ENCODE measurements at regions not wholly inside any gene's neighbourhood (a gene's known extent, or its start where the extent isn't known, plus 50 kb on each side); places are given as distances from the start of the nearest gene placed in this dataset.

- TF ChIP-seq EZH2phosphoT487 (IDR thresholded peaks at IDR 0.05; ENCODE audit: borderline replicate concordance) (no peak), CTCF (conservative IDR thresholded peaks at IDR 0.05; ENCODE audit: low read length) (no peak)
- Histone ChIP-seq H3K4me2 (ENCODE audit: low read depth, low read length, poor library complexity, severe bottlenecking) (no peak overlapping the region), H3K36me3 (ENCODE audit: insufficient read depth, low read length) (no peaks in the 10 kb centered on the region), H3F3A (ENCODE audit: low read depth) (no peaks in the 10 kb centered on the region), H3K4me3 (ENCODE audit: low read length, poor library complexity, severe bottlenecking) (no peak overlapping the region), H3K27me3 (ENCODE audit: insufficient read depth, low read length, poor library complexity, severe bottlenecking) (no peaks in the 10 kb centered on the region), H4K20me1 (ENCODE audit: insufficient read depth, low read length, poor library complexity, severe bottlenecking) (no peaks in the 10 kb centered on the region), H3K9me2 (replicated peaks; ENCODE audit: low read depth, low read length) (no peaks in the 10 kb centered on the region), H3K9ac (ENCODE audit: low read depth, low read length, poor library complexity, severe bottlenecking) (no peak overlapping the region), H2AFZ (ENCODE audit: low read length) (no peak overlapping the region), H3K4me1 (ENCODE audit: insufficient read depth, low read length, poor library complexity, severe bottlenecking) (peaks cover 12% of the 10 kb centered on the region), H3K9me3 (ENCODE audit: insufficient read depth, low read depth, low read length) (no peaks in the 10 kb centered on the region), H3K79me2 (ENCODE audit: insufficient read depth, low read length) (no peaks in the 10 kb centered on the region)
These were observed 51.2 kb upstream of the PRR5 start for GRCh38 chr22:44650806-44651205.

- Histone ChIP-seq H3K9me3 (ENCODE audit: insufficient read depth, low read depth, low read length) (no peaks in the 10 kb centered on the region), H3K79me2 (ENCODE audit: insufficient read depth, low read length) (no peaks in the 10 kb centered on the region), H4K20me1 (ENCODE audit: insufficient read depth, low read length, poor library complexity, severe bottlenecking) (no peaks in the 10 kb centered on the region), H3K4me3 (ENCODE audit: low read length, poor library complexity, severe bottlenecking) (no peak overlapping the region), H3K4me2 (ENCODE audit: low read depth, low read length, poor library complexity, severe bottlenecking) (no peak overlapping the region), H3F3A (ENCODE audit: low read depth) (no peaks in the 10 kb centered on the region), H3K36me3 (ENCODE audit: insufficient read depth, low read length) (no peaks in the 10 kb centered on the region), H3K4me1 (ENCODE audit: insufficient read depth, low read length, poor library complexity, severe bottlenecking) (peaks cover 16% of the 10 kb centered on the region), H3K27me3 (ENCODE audit: insufficient read depth, low read length, poor library complexity, severe bottlenecking) (no peaks in the 10 kb centered on the region), H3K9ac (ENCODE audit: low read depth, low read length, poor library complexity, severe bottlenecking) (no peak overlapping the region), H2AFZ (ENCODE audit: low read length) (no peak overlapping the region), H3K9me2 (replicated peaks; ENCODE audit: low read depth, low read length) (no peaks in the 10 kb centered on the region)
- TF ChIP-seq CTCF (conservative IDR thresholded peaks at IDR 0.05; ENCODE audit: low read length) (no peak), EZH2phosphoT487 (IDR thresholded peaks at IDR 0.05; ENCODE audit: borderline replicate concordance) (no peak)
These were observed 53.0 kb upstream of the PRR5 start for GRCh38 chr22:44648821-44649565.

- Histone ChIP-seq H3K4me2 (ENCODE audit: low read depth, low read length, poor library complexity, severe bottlenecking) (no peak overlapping the region), H3K4me3 (ENCODE audit: low read length, poor library complexity, severe bottlenecking) (no peak overlapping the region), H3K36me3 (ENCODE audit: insufficient read depth, low read length) (no peaks in the 10 kb centered on the region), H3K9me3 (ENCODE audit: insufficient read depth, low read depth, low read length) (no peaks in the 10 kb centered on the region), H3K27me3 (ENCODE audit: insufficient read depth, low read length, poor library complexity, severe bottlenecking) (no peaks in the 10 kb centered on the region), H3K79me2 (ENCODE audit: insufficient read depth, low read length) (no peaks in the 10 kb centered on the region), H4K20me1 (ENCODE audit: insufficient read depth, low read length, poor library complexity, severe bottlenecking) (no peaks in the 10 kb centered on the region), H3K9me2 (replicated peaks; ENCODE audit: low read depth, low read length) (no peaks in the 10 kb centered on the region), H3K4me1 (ENCODE audit: insufficient read depth, low read length, poor library complexity, severe bottlenecking) (peaks cover 16% of the 10 kb centered on the region), H3F3A (ENCODE audit: low read depth) (no peaks in the 10 kb centered on the region), H2AFZ (ENCODE audit: low read length) (no peak overlapping the region), H3K9ac (ENCODE audit: low read depth, low read length, poor library complexity, severe bottlenecking) (no peak overlapping the region)
- TF ChIP-seq EZH2phosphoT487 (IDR thresholded peaks at IDR 0.05; ENCODE audit: borderline replicate concordance) (no peak), CTCF (conservative IDR thresholded peaks at IDR 0.05; ENCODE audit: low read length) (no peak)
These were observed 53.8 kb upstream of the PRR5 start for GRCh38 chr22:44648085-44648820.

All from Loucy (cell line).